RWPE2 (cell line): ENCODE measurements at regions not wholly inside any gene's neighbourhood (a gene's known extent, or its start where the extent isn't known, plus 50 kb on each side); places are given as distances from the start of the nearest gene placed in this dataset.

ENCODE experiments used
- ATAC-seq: fragments of 200-7000 bp; cut with Tn5 transposase; 3 replicates; pipeline ENCODE4 v1.9.1; 2021; ENCODE audit warnings: low read depth
- DNase-seq: peaks from one replicate; pipeline ENCODE4 v3.0.0-alpha.2; 2020; ENCODE audit warnings: low spot score
- H3K27ac ChIP-seq: fragments of 450-650 bp; 2 replicates; pipeline ENCODE4 v1.5.1; 2017; ENCODE audit warnings: mild to moderate bottlenecking; ENCODE audit not compliant: poor library complexity, severe bottlenecking
- H3K27me3 ChIP-seq: fragments of 250-450 bp; sonication (Bioruptor Pico); 2 replicates; pipeline ENCODE4 v1.5.1; 2021; ENCODE audit warnings: mild to moderate bottlenecking, moderate library complexity; ENCODE audit not compliant: insufficient read depth, poor library complexity, severe bottlenecking
- H3K36me3 ChIP-seq: fragments of 250-450 bp; sonication (Bioruptor Pico); 2 replicates; pipeline ENCODE4 v1.5.1; 2020; ENCODE audit warnings: low read depth, mild to moderate bottlenecking, moderate library complexity
- H3K4me1 ChIP-seq: fragments of 250-450 bp; sonication (Bioruptor Pico); 2 replicates; pipeline ENCODE4 v1.5.1; 2021; ENCODE audit warnings: mild to moderate bottlenecking, moderate library complexity; ENCODE audit not compliant: insufficient read depth, poor library complexity, severe bottlenecking
- H3K4me3 ChIP-seq: fragments of 250-450 bp; sonication (Bioruptor Pico); 2 replicates; pipeline ENCODE4 v1.5.1; 2021; ENCODE audit warnings: mild to moderate bottlenecking, moderate library complexity; ENCODE audit not compliant: severe bottlenecking
- H3K9me3 ChIP-seq: fragments of 250-450 bp; sonication (Bioruptor Pico); 2 replicates; pipeline ENCODE4 v1.5.1; 2021; ENCODE audit warnings: mild to moderate bottlenecking, moderate library complexity; ENCODE audit not compliant: severe bottlenecking
- CTCF ChIP-seq: fragments of 450-650 bp; IDR thresholded peaks from one replicate; pipeline ENCODE4 v1.5.1; 2017; ENCODE audit warnings: mild to moderate bottlenecking, moderate library complexity; ENCODE audit not compliant: poor library complexity, severe bottlenecking

- no peak for TF ChIP-seq CTCF
- H3K4me3 ChIP-seq, result no peak overlapping the region
- no peaks in the 10 kb centered on the region for H3K36me3 ChIP-seq
- peaks cover 17% of the 10 kb centered on the region for H3K4me1 ChIP-seq
- no peak overlapping the region for H3K27ac ChIP-seq
- DNase-seq (no peak), ATAC-seq (peak; percentile 53; the same call in 2 of the 3 replicates)
- no peaks in the 10 kb centered on the region for H3K27me3 ChIP-seq
- no peaks in the 10 kb centered on the region for H3K9me3 ChIP-seq
Measured at GRCh38 chr1:30645807-30646206, 77.6 kb downstream of the MATN1 start.

GRCh38 chr1:30642391-30643120 is 80.8 kb downstream of the MATN1 start:
- DNase-seq (peak; percentile 28), ATAC-seq (no peak)
- no peak for TF ChIP-seq CTCF
- Histone ChIP-seq H3K36me3 (no peaks in the 10 kb centered on the region), H3K9me3 (no peaks in the 10 kb centered on the region), H3K27ac (no peak overlapping the region), H3K4me1 (no peaks in the 10 kb centered on the region), H3K4me3 (no peak overlapping the region), H3K27me3 (no peaks in the 10 kb centered on the region)

GRCh38 chr1:30641572-30642353 is 81.6 kb downstream of the MATN1 start:
- H3K36me3 ChIP-seq, result no peaks in the 10 kb centered on the region
- ATAC-seq (no peak), DNase-seq (no peak)
- no peaks in the 10 kb centered on the region for H3K4me1 ChIP-seq
- H3K9me3 ChIP-seq, result no peaks in the 10 kb centered on the region
- TF ChIP-seq CTCF, result no peak
- no peak overlapping the region for H3K27ac ChIP-seq
- H3K27me3 ChIP-seq, result no peaks in the 10 kb centered on the region
- H3K4me3 ChIP-seq, result no peak overlapping the region

- H3K27ac ChIP-seq, result no peak overlapping the region
- H3K27me3 ChIP-seq, result no peaks in the 10 kb centered on the region
- H3K9me3 ChIP-seq, result no peaks in the 10 kb centered on the region
- ATAC-seq, result no peak
- TF ChIP-seq CTCF, result no peak
- no peaks in the 10 kb centered on the region for H3K4me1 ChIP-seq
- DNase-seq, result no peak
- no peaks in the 10 kb centered on the region for H3K36me3 ChIP-seq
- H3K4me3 ChIP-seq, result no peak overlapping the region
Measured at GRCh38 chr1:30639881-30640452, 83.4 kb downstream of the MATN1 start.
